Neural cell (in vitro differentiated cells): ENCODE measurements at regions not wholly inside any gene's neighbourhood (a gene's known extent, or its start where the extent isn't known, plus 50 kb on each side); places are given as distances from the start of the nearest gene placed in this dataset.

Experiments used
- CTCF ChIP-seq: fragments of 450-650 bp; IDR thresholded peaks from 2 replicates; pipeline ENCODE4 v1.5.1; 2014; ENCODE audit warnings: antibody characterized with exemption, mild to moderate bottlenecking, moderate library complexity; ENCODE audit not compliant: poor library complexity, severe bottlenecking
- EP300 ChIP-seq: fragments of 450-650 bp; conservative IDR thresholded peaks from 2 replicates; pipeline ENCODE4 v1.6.1; 2014; ENCODE audit warnings: antibody characterized with exemption, mild to moderate bottlenecking, moderate library complexity; ENCODE audit not compliant: poor library complexity, severe bottlenecking
- EZH2 ChIP-seq: fragments of 200-600, 300-800 bp; shearing (Covaris generic), sonication (generic); IDR thresholded peaks from 2 replicates; pipeline ENCODE4 v1.6.1; 2014; ENCODE audit warnings: antibody characterized with exemption, low read length, borderline replicate concordance, mild to moderate bottlenecking; ENCODE audit not compliant: insufficient read depth, poor library complexity, severe bottlenecking
- MXI1 ChIP-seq: fragments of 450-650 bp; conservative IDR thresholded peaks from 2 replicates; pipeline ENCODE4 v1.6.1; 2014; ENCODE audit warnings: antibody characterized with exemption, mild to moderate bottlenecking; ENCODE audit not compliant: poor library complexity, severe bottlenecking
- POLR2AphosphoS5 ChIP-seq: IDR thresholded peaks from 2 replicates; pipeline ENCODE4 v1.6.1; 2012
- RAD21 ChIP-seq: fragments of 450-650 bp; conservative IDR thresholded peaks from 2 replicates; pipeline ENCODE4 v1.6.1; 2014; ENCODE audit warnings: antibody characterized with exemption, mild to moderate bottlenecking, moderate library complexity
- SMC3 ChIP-seq: fragments of 450-650 bp; conservative IDR thresholded peaks from 2 replicates; pipeline ENCODE4 v1.6.1; 2014; ENCODE audit warnings: antibody characterized with exemption, mild to moderate bottlenecking, moderate library complexity; ENCODE audit not compliant: poor library complexity
- TAF1 ChIP-seq: IDR thresholded peaks from 2 replicates; pipeline ENCODE4 v1.6.1; 2012; ENCODE audit warnings: low read depth

- no peak for TF ChIP-seq RAD21
- TF ChIP-seq CTCF, result no peak
- TF ChIP-seq EP300, result no peak
- TF ChIP-seq MXI1, result no peak
- TF ChIP-seq POLR2AphosphoS5, result no peak
- TF ChIP-seq EZH2, result no peak
- TF ChIP-seq SMC3, result no peak
- TF ChIP-seq TAF1, result no peak
These were observed 82.0 kb downstream of the NCOR2 start for GRCh38 chr12:124485371-124485770.
